RWPE1 (cell line): ENCODE measurements at regions not wholly inside any gene's neighbourhood (a gene's known extent, or its start where the extent isn't known, plus 50 kb on each side); places are given as distances from the start of the nearest gene placed in this dataset.

Experiments
- CTCF ChIA-PET: fragments of 350-600 bp; sonication (Branson Sonifier 250); formaldehyde crosslinking; extraction: SDS; loops from one replicate; lab custom pipeline; 2021; lab: Yijun Ruan, JAX
- POLR2A ChIA-PET: fragments of 400-600 bp; formaldehyde crosslinking; extraction: SDS; loops from one replicate; lab custom pipeline; 2020; ENCODE audit warnings: antibody characterized with exemption; ENCODE audit not compliant: low non-redundant PET; lab: Yijun Ruan, JAX
- DNase-seq: peaks from one replicate; pipeline ENCODE4 v3.0.0; 2012; ENCODE audit warnings: low spot score
- H3K27ac ChIP-seq: fragments of 450-650 bp; 2 replicates; pipeline ENCODE4 v1.5.1; 2017
- TF ChIP-seq, protein P1 (sequence below): fragments of 450-650 bp; conservative IDR thresholded peaks from 2 replicates; pipeline ENCODE4 v1.5.1; 2017; ENCODE audit warnings: low read depth, mild to moderate bottlenecking

DNA sequence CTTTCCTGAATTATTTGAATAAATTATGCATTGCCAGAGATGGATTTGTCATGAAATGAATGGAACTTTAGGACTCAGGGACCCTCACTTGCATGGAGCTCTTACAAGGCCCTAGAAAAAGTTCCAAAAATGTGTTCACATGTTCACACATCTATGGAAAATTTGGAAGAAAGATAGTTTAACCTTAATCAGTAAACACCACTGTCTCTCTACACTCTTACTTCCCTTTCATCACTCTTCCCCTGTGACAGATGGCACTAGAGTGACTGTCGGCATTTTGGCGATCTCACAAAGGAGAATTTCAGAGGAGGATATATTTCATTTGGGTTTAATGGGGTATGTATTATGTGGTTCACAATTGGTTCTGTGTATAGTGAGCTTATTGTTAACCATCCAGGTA is 600.8 kb downstream of the IGSF11 start:
- ChIA-PET CTCF (no interaction called here), POLR2A (no interaction called here)
- H3K27ac ChIP-seq = no peak overlapping the region

DNA sequence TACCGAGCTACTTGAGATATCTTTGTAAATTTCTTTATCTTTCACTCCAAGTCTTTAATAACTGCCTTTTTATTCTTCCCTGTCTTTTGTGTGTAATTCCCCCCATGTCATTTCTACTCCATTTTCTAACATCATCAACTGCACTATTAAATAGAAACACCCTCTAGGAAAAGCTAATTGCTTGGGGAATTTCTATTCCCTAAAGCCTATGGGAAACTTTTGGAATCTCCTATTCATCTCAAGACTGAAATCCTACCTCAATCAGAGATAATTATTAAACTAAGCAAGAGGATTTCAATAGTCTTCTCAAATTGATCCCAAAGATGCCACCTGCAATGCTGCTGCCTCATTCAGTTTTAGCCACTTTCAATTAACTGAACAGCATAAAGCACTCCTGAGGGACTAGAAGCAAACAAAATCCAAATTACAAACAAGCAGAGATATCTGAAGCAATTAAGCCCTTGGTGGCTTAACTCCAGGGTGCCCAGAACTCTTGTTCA is 598.7 kb downstream of the IGSF11 start:
- no peak overlapping the region for H3K27ac ChIP-seq
- CTCF ChIA-PET = interaction anchor here (0.8 kb wide), 1 partner anchor 27 kb away, joined by 4 read pairs; no protein-coding TSS in a partner anchor
- TF ChIP-seq, protein P1, sequence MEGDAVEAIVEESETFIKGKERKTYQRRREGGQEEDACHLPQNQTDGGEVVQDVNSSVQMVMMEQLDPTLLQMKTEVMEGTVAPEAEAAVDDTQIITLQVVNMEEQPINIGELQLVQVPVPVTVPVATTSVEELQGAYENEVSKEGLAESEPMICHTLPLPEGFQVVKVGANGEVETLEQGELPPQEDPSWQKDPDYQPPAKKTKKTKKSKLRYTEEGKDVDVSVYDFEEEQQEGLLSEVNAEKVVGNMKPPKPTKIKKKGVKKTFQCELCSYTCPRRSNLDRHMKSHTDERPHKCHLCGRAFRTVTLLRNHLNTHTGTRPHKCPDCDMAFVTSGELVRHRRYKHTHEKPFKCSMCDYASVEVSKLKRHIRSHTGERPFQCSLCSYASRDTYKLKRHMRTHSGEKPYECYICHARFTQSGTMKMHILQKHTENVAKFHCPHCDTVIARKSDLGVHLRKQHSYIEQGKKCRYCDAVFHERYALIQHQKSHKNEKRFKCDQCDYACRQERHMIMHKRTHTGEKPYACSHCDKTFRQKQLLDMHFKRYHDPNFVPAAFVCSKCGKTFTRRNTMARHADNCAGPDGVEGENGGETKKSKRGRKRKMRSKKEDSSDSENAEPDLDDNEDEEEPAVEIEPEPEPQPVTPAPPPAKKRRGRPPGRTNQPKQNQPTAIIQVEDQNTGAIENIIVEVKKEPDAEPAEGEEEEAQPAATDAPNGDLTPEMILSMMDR = no peak
- POLR2A ChIA-PET = no interaction called here
- DNase-seq = no peak

More for the DNA sequence above, 600.8 kb downstream of the IGSF11 start:
- TF ChIP-seq, protein P1 = no peak
- DNase-seq = no peak

DNA sequence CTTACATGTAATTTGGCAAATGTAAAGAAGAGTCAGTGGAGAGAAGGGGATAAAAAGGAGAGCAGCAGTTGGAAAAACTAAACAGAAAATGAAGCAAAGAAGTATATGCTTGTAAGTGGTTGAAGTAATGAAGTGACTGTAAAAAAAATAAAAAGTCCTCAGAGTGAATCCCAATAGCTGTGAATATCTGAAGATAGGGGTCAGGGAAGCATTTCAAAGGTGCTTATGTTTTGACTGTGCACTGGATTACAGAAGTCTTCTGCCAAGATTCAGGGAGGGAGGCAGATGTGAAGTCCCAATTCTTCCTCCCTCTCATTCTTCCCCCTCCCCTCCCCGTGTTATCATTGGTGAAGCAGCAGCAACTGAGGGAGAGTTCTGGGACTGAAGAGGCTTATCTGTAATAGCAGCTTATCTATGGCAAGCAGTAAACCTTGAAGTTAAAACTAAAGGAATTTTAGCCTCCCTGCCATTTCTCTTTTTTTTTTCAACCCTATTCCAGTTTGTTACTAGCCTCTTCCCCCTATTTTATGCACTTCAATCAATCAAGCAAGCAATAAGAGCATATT is 597.9 kb downstream of the IGSF11 start:
- ChIA-PET CTCF (interaction anchor here (0.7 kb wide), 1 partner anchor 73 kb away, joined by 3 read pairs; no protein-coding TSS in a partner anchor), POLR2A (no interaction called here)
- no peak for DNase-seq
- no peak overlapping the region for H3K27ac ChIP-seq
- TF ChIP-seq, protein P1 = no peak

DNA sequence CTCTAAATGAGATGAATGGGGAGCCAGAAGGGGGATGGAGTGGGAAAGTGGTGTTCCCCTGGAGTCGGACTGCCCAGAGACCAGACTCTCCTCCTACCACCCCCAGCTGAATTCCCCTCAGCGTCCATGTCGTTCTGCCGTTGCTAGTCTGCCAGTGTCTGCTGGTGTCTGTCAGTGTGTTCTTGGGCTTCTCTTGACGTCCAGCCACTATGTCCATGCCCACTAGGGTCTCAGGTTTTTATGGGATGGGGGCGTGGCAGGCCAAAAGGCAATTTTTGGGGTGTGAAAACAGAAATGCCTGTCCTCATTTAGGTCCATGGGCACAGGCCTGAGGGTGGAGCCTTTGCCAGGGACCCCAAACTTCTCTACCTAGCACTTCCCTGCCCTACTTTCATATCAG is 589.6 kb downstream of the IGSF11 start:
- no peak for DNase-seq
- TF ChIP-seq, protein P1 = no peak
- ChIA-PET POLR2A (no interaction called here), CTCF (no interaction called here)
- H3K27ac ChIP-seq = no peak overlapping the region

DNA sequence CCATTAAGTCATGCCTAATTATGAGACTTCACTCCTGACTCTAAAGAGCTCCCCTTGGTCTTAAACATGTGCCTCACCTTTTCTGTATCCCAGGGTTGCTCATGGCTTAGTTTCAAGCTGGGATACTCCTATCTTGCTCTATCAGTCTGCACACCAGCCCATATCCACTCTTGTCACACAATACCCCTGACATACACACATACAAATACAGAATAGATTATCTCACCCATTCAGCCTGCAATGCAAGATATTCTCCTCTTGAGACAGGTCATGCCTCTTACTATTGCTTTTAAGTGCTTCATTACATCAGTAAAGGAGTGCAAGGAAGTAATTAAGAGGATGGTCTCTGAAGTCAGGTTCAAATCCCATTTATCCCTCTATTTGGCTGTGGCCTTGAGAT is 587.3 kb downstream of the IGSF11 start:
- ChIA-PET CTCF (no interaction called here), POLR2A (no interaction called here)
- TF ChIP-seq, protein P1 = no peak
- no peak for DNase-seq
- no peak overlapping the region for H3K27ac ChIP-seq

DNA sequence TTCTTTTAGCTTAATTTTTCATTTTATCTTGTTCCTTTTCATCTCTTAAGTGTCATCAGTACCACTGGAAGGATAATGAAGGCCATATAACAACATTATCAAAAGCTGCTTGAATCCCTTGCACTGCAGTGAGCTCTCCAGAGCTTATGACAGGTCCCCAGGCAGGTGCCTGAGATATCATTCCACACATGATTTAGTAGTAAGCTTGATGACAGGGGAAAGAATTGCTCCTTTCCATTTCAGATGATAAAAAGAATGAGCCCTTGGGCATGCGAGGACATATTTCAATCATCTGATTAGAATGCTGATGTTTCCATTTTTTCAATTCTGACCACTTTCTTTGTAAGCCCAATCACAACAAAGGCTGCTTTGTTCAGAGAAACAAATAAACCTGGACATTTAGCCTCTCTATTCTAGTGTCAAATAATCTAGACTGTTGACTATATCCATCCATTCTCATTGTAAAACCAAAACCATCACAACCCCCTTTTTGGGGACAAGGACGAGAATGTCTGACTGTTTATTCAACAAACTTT is 567.8 kb downstream of the IGSF11 start:
- ChIA-PET POLR2A (no interaction called here), CTCF (interaction anchor here (0.8 kb wide), 1 partner anchor 12 kb away, joined by 3 read pairs; no protein-coding TSS in a partner anchor)
- TF ChIP-seq, protein P1 = no peak
- H3K27ac ChIP-seq = no peak overlapping the region
- no peak for DNase-seq
